ENCODE measurements at regions not wholly inside any gene's neighbourhood (a gene's known extent, or its start where the extent isn't known, plus 50 kb on each side); places are given as distances from the start of the nearest gene placed in this dataset.

DNA sequence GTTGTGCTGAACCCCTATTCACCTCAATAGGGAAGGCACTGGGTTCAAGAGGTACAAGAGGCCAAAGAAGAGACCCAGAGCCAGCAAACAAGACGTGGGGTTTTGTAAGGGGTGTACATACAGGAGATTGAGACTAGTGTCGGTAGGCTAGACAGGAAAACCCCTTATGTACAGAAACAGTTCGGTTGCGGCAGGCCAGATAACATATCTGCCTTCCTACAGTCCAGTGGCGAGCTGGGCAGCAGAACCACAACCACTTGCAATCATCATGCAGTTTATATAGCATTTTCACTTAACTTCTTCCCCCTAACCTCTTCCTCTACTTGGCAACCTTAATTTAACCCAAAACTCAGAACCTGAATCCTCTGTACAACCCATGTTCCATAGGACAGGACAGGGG lies 422.2 kb downstream of the PDHA2 start:
- Mint-ChIP-seq H3K4me3 (ENCODE audit: unreplicated experiment) (no peak overlapping the region), H3K27ac (ENCODE audit: unreplicated experiment) (no peak overlapping the region), H3K27me3 (ENCODE audit: low read depth, unreplicated experiment) (no peaks in the 10 kb centered on the region), H3K9me3 (ENCODE audit: unreplicated experiment) (no peaks in the 10 kb centered on the region), H3K36me3 (ENCODE audit: low read depth, unreplicated experiment) (no peaks in the 10 kb centered on the region), H3K4me1 (ENCODE audit: low read depth, unreplicated experiment) (no peaks in the 10 kb centered on the region)
- no peak overlapping the region for H3K27ac ChIP-seq (ENCODE audit: low read depth, low read length)
- TF ChIP-seq EZH2 (IDR thresholded peaks at IDR 0.05; ENCODE audit: insufficient read depth, low read length) (no peak), CTCF (IDR thresholded peaks at IDR 0.05; ENCODE audit: insufficient read depth, low read depth, low read length) (no peak)
- H3K36me3 ChIP-seq (ENCODE audit: insufficient read depth, low read length): no peaks in the 10 kb centered on the region
- H3K79me2 ChIP-seq (ENCODE audit: insufficient read depth, low read length): no peaks in the 10 kb centered on the region
- no peak overlapping the region for H3K4me2 ChIP-seq (ENCODE audit: low read length)
- H3K9ac ChIP-seq (ENCODE audit: low read length): no peak overlapping the region
- H2AFZ ChIP-seq (ENCODE audit: low read depth, low read length): no peak overlapping the region
- no peaks in the 10 kb centered on the region for H3K9me3 ChIP-seq (ENCODE audit: insufficient read depth, low read depth, low read length)
- no peaks in the 10 kb centered on the region for H4K20me1 ChIP-seq (ENCODE audit: insufficient read depth, low read length)
- no peaks in the 10 kb centered on the region for H3K4me1 ChIP-seq (ENCODE audit: insufficient read depth, low read length)
- FAIRE-seq (no peak), DNase-seq (ENCODE audit: low read depth) (no peak)
- H3K4me3 ChIP-seq (ENCODE audit: insufficient read depth, low read depth, low read length): no peak overlapping the region
- no peaks in the 10 kb centered on the region for H3K27me3 ChIP-seq (ENCODE audit: insufficient read depth, low read length)

DNA sequence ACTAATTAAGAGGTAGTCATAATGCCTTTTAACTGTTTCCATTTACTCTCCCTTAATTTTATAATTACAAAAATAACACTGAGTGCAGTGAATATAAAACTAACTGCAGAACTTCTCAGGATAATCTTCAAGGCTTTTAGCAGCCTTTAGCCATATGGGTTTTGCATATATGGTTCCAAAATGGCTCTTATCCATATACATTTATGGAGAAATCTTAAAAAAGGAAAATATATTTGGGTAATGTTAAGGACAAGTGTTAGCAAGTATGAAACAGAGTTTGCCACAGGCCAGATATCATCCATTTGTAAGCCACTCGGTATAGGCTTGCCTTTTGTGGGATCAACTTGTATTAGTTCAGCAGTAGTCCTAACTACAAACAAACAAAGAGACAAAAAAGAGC lies 423.4 kb downstream of the PDHA2 start:
- H3K36me3 Mint-ChIP-seq (ENCODE audit: low read depth, unreplicated experiment): no peaks in the 10 kb centered on the region

More for the DNA sequence above, 423.4 kb downstream of the PDHA2 start:
- no peaks in the 10 kb centered on the region for H3K9me3 Mint-ChIP-seq (ENCODE audit: unreplicated experiment)
- no peaks in the 10 kb centered on the region for H4K20me1 ChIP-seq (ENCODE audit: insufficient read depth, low read length)
- H3K9me3 ChIP-seq (ENCODE audit: insufficient read depth, low read depth, low read length): no peaks in the 10 kb centered on the region
- no peaks in the 10 kb centered on the region for H3K4me1 ChIP-seq (ENCODE audit: insufficient read depth, low read length)
- H3K27me3 Mint-ChIP-seq (ENCODE audit: low read depth, unreplicated experiment): no peaks in the 10 kb centered on the region
- no peaks in the 10 kb centered on the region for H3K4me1 Mint-ChIP-seq (ENCODE audit: low read depth, unreplicated experiment)
- no peak overlapping the region for H3K9ac ChIP-seq (ENCODE audit: low read length)
- DNase-seq (ENCODE audit: low read depth) (no peak), FAIRE-seq (no peak)
- H3K27me3 ChIP-seq (ENCODE audit: insufficient read depth, low read length): no peaks in the 10 kb centered on the region
- H2AFZ ChIP-seq (ENCODE audit: low read depth, low read length): no peak overlapping the region
- H3K36me3 ChIP-seq (ENCODE audit: insufficient read depth, low read length): no peaks in the 10 kb centered on the region
- no peak overlapping the region for H3K4me2 ChIP-seq (ENCODE audit: low read length)
- no peak overlapping the region for H3K27ac ChIP-seq (ENCODE audit: low read depth, low read length)
- no peak overlapping the region for H3K4me3 Mint-ChIP-seq (ENCODE audit: unreplicated experiment)
- no peak overlapping the region for H3K27ac Mint-ChIP-seq (ENCODE audit: unreplicated experiment)
- H3K4me3 ChIP-seq (ENCODE audit: insufficient read depth, low read depth, low read length): no peak overlapping the region
- no peaks in the 10 kb centered on the region for H3K79me2 ChIP-seq (ENCODE audit: insufficient read depth, low read length)
- TF ChIP-seq CTCF (IDR thresholded peaks at IDR 0.05; ENCODE audit: insufficient read depth, low read depth, low read length) (no peak), EZH2 (IDR thresholded peaks at IDR 0.05; ENCODE audit: insufficient read depth, low read length) (no peak)
